RPMI8226 (cell line): ENCODE measurements at regions not wholly inside any gene's neighbourhood (a gene's known extent, or its start where the extent isn't known, plus 50 kb on each side); places are given as distances from the start of the nearest gene placed in this dataset.

Source experiments
- DNase-seq: peaks from one replicate; pipeline ENCODE4 v3.0.0-alpha.2; 2015

GRCh38 chr20:11376998-11377397 is 540.7 kb upstream of the BTBD3 start:
- DNase-seq, result no peak

- DNase-seq, result no peak
Observed at GRCh38 chr20:11377761-11378160, 539.9 kb upstream of the BTBD3 start.

GRCh38 chr20:11378252-11378651 is 539.4 kb upstream of the BTBD3 start:
- no peak for DNase-seq

- peak; percentile 25 for DNase-seq
Observed at GRCh38 chr20:11379257-11380011, 538.3 kb upstream of the BTBD3 start.

GRCh38 chr20:11380283-11380682 is 537.4 kb upstream of the BTBD3 start:
- no peak for DNase-seq

GRCh38 chr20:11387189-11387754 is 530.4 kb upstream of the BTBD3 start:
- DNase-seq, result no peak

GRCh38 chr20:11389186-11389585 is 528.5 kb upstream of the BTBD3 start:
- DNase-seq, result no peak

- no peak for DNase-seq
Observed at GRCh38 chr20:11391591-11391990, 526.1 kb upstream of the BTBD3 start.

- no peak for DNase-seq
Observed at GRCh38 chr20:11394145-11394833, 523.4 kb upstream of the BTBD3 start.

- no peak for DNase-seq
Observed at GRCh38 chr20:11395581-11395980, 522.1 kb upstream of the BTBD3 start.

- DNase-seq, result peak; percentile 7
Observed at GRCh38 chr20:11401988-11402387, 515.7 kb upstream of the BTBD3 start.

- DNase-seq, result no peak
Observed at GRCh38 chr20:11403711-11404110, 514.0 kb upstream of the BTBD3 start.

- DNase-seq, result no peak
Observed at GRCh38 chr20:11406877-11407276, 510.8 kb upstream of the BTBD3 start.

GRCh38 chr20:11409561-11409960 is 508.1 kb upstream of the BTBD3 start:
- no peak for DNase-seq

GRCh38 chr20:11411765-11412164 is 505.9 kb upstream of the BTBD3 start:
- DNase-seq, result peak; percentile 63

- DNase-seq, result no peak
Observed at GRCh38 chr20:11426948-11427347, 490.7 kb upstream of the BTBD3 start.

- no peak for DNase-seq
Observed at GRCh38 chr20:11429168-11429567, 488.5 kb upstream of the BTBD3 start.

GRCh38 chr20:11429889-11430519 is 487.7 kb upstream of the BTBD3 start:
- no peak for DNase-seq

GRCh38 chr20:11430652-11431051 is 487.0 kb upstream of the BTBD3 start:
- DNase-seq, result no peak

- no peak for DNase-seq
Observed at GRCh38 chr20:11431621-11432020, 486.1 kb upstream of the BTBD3 start.

- no peak for DNase-seq
Observed at GRCh38 chr20:11432407-11432806, 485.3 kb upstream of the BTBD3 start.

- no peak for DNase-seq
Observed at GRCh38 chr20:11436113-11436905, 481.4 kb upstream of the BTBD3 start.

- DNase-seq, result no peak
Observed at GRCh38 chr20:11437090-11437489, 480.6 kb upstream of the BTBD3 start.
